Activated T-cell treated with anti-CD3 and anti-CD28 coated beads, Interleukin-2, amount 50 U/mL, for 4 hours (primary cell): ENCODE measurements at regions not wholly inside any gene's neighbourhood (a gene's known extent, or its start where the extent isn't known, plus 50 kb on each side); places are given as distances from the start of the nearest gene placed in this dataset.

Source experiments
- ATAC-seq, 2 donors: fragments of 200-7000 bp; cut with Tn5 transposase; one replicate each; pipeline ENCODE4 v1.10.0; 2021
- DNase-seq: peaks from one replicate; pipeline ENCODE4 v3.0.0-alpha.2; 2020
- H3K27me3 Mint-ChIP-seq: one replicate; pipeline ENCODE4 v1.8.0; 2021; ENCODE audit warnings: low read depth, mixed read lengths
- H3K36me3 Mint-ChIP-seq: one replicate; pipeline ENCODE4 v1.8.0; 2022; ENCODE audit warnings: mixed read lengths; ENCODE audit not compliant: insufficient read depth
- H3K4me1 Mint-ChIP-seq: one replicate; pipeline ENCODE4 v1.8.0; 2021; ENCODE audit warnings: low read depth, mixed read lengths
- H3K4me3 Mint-ChIP-seq: one replicate; pipeline ENCODE4 v1.8.0; 2021; ENCODE audit warnings: mild to moderate bottlenecking, moderate library complexity, mixed read lengths
- H3K9me3 Mint-ChIP-seq: one replicate; pipeline ENCODE4 v1.8.0; 2021; ENCODE audit warnings: mixed read lengths

DNA sequence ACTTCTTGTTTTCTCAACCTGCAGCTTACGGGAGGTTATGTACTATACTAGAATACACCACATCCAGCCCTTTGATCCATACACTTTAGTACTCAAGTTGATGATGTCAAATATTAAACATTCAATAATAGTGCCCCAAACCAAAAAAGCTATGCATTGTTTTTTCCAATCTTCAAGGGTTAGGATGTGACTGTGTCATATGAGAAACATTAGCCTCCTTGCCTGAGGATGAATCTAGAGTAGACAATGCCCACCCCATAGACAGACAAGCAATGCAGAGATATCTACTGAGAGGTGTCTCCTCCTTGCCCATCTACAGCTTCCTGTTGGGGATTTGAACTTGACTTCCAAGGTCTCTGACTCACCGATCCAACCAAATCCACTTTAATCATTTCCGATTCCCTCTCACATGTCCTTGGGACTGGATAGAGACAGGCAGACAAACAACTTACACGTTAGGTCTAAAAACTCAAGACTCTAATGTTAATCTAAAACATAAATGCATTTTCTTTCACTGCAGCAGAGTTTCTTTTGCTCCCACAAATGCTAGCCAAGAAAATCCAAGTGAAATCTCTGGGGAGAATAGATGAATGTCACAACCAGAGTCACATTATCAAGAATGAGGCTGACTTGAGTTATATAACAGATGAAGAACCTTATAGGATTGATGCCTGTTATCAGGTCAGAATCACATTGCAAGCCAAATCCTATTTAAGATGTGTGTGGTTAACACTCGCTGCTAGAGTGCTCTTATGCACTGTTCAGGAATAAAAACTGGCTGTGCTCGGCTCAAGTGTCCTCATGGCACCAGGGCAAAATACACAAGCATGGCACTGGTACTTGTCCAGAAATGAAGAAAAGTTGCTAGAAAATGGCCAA lies 75.5 kb upstream of the TNFAIP3 start:
- DNase-seq (no peak), ATAC-seq (peak; percentile 18 to 36)
- H3K4me3 Mint-ChIP-seq: peak overlapping the region; percentile 48
- no peaks in the 10 kb centered on the region for H3K27me3 Mint-ChIP-seq
- H3K36me3 Mint-ChIP-seq: no peaks in the 10 kb centered on the region
- H3K9me3 Mint-ChIP-seq: no peaks in the 10 kb centered on the region
- peaks cover 54% of the 10 kb centered on the region for H3K4me1 Mint-ChIP-seq

DNA sequence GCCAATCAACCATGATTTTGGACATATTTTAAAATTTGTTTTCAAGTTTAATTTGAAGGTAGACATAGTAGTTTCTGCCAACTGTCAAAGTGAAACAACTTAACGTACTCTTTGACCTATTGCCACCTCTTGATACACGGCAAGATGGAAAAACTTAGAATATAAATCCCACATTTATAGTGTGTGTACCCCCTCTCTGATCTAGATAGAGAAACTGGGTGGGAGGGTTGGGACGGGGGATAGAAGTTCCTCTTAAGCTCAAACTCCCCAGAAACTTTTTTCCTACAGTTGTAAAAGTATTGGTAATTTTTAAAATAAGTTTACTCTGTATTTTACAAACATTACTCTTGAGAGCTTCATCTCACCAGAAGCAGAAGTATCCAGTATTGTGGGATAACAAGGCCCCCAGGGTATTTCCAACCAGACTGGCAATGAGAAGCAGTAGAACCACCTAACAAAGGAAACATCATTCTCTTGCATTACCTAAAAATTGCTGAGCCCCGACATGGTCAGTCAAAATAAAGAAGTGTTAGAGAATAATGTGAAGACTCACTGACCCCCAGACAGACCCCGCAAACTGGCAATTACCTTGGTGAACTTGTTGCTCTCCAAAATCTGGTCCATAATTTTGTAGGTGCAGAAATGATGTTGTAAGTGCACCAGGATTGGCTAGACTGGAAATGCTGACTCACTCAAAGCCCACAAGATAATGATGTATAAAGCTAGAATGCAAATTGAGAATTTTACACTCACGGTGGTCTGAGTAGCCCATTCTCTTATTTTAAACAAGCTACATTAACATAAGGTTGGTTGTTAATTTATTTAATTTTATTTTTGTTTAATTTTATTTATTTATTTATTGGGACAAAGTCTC lies 74.7 kb upstream of the TNFAIP3 start:
- Mint-ChIP-seq H3K27me3 (no peaks in the 10 kb centered on the region), H3K36me3 (no peaks in the 10 kb centered on the region), H3K4me3 (peak overlapping the region; percentile 48), H3K9me3 (no peaks in the 10 kb centered on the region), H3K4me1 (peaks cover 54% of the 10 kb centered on the region)
- ATAC-seq: peak in 1 of 2 donors; percentile 65
- no peak for DNase-seq

DNA sequence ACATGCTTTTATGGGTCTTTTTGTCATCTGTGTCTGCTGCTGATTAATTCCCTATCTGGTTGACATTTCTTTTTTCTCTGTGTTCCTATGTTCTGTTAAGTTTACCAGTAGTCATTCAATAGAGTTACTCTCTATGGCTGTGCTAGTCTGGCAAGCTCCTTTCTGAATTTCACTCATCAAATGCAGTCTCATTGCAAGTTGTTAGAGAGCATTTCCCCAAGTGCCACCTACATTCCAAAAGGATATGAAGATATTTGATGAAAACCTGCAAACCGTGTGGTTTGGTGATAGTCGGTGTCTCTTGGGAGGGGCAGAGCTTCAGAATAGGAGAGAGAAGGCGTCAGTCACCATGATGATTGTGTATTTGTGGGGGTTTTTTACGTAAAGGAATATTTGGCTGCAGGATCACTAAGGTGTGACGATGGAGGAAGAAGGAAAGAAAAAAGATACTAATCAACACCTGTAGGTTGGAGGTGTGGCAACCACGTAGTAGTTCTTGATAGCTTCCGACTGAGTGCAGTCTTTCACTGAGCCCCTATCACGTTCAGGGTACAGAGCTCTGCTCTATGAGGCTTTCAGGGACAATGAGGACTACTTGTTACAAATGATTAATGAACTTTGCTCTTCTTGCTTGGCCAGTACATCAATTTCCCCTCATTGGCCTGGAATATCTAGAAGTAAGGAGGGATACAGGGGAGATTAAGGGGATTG lies 73.1 kb upstream of the TNFAIP3 start:
- Mint-ChIP-seq H3K4me3 (no peak overlapping the region), H3K27me3 (no peaks in the 10 kb centered on the region), H3K9me3 (no peaks in the 10 kb centered on the region), H3K4me1 (peaks cover 69% of the 10 kb centered on the region), H3K36me3 (no peaks in the 10 kb centered on the region)
- DNase-seq (no peak), ATAC-seq (no peak)

DNA sequence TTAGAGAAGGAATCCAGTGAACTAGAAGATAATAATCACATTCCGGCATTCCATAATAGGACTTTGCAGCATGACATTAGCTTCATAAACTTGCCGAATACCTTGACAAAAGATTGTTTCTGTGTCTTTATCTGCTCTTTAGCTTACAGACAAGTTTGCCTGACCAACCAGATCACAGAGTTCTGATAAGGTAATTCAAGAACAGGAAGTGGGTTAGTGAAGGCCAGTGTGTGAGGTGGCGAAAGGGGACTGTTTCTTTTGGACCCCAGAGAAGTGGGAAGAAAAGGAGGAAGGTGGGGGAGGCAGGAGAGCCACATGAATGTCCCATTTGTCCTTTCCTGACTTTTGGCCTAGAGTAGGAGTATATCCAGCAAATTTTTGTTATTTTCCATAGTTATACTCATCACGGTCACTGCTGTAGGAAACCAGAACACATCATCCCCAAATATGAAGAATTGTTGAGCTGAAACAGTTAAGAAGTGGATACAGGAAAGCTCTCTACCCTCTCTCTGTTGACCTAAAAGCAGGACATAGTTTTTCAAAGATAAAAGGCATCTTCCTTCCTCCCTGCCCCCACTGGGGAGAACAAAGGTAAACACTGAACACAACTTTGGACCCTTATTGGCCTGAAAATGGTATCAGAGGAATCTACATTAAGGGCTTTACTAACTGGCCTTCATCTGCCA lies 72.4 kb upstream of the TNFAIP3 start:
- no peaks in the 10 kb centered on the region for H3K36me3 Mint-ChIP-seq
- peaks cover 75% of the 10 kb centered on the region for H3K4me1 Mint-ChIP-seq
- H3K4me3 Mint-ChIP-seq: no peak overlapping the region
- H3K27me3 Mint-ChIP-seq: no peaks in the 10 kb centered on the region
- no peaks in the 10 kb centered on the region for H3K9me3 Mint-ChIP-seq
- ATAC-seq (no peak), DNase-seq (no peak)

DNA sequence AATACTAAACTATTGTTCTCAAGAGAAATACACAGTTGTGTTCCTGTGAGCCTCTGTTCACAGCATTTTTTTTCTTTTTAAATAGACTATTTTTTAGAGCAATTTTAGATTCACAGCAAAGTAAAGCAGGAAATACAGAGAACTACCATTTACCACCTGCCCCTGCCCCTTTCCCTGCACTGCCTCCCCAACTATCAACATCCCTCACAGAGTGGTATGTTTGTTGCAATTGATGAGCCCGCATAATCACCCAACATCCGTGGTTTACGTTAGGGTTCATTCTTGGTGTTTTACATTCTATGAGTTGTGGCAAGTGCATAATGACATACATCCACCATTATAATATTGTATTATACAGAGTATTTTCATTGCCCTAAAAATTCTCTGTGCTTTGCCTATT lies 71.6 kb upstream of the TNFAIP3 start:
- no peaks in the 10 kb centered on the region for H3K27me3 Mint-ChIP-seq
- peaks cover 75% of the 10 kb centered on the region for H3K4me1 Mint-ChIP-seq
- DNase-seq (no peak), ATAC-seq (no peak)
- no peaks in the 10 kb centered on the region for H3K36me3 Mint-ChIP-seq
- no peaks in the 10 kb centered on the region for H3K9me3 Mint-ChIP-seq
- no peak overlapping the region for H3K4me3 Mint-ChIP-seq

DNA sequence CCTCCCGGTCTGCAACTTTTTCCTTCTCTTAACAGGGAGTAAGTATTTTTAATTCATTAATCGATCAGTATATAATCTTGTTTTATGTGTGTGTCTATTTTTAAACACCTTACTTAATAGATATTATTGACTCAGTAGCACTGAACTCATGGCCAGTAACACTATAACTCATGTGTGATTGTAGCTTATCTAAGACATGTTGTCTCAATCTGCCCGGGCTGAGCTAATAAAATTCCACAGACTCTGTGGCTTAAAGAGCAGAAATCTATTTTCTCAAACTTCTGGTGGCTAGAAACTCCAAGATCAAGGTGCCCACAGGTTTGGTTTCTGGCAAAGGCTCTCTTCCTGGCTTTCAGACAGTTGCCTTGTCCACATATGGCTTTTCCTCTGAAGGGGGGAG lies 68.8 kb upstream of the TNFAIP3 start:
- Mint-ChIP-seq H3K4me1 (peaks cover 64% of the 10 kb centered on the region), H3K27me3 (no peaks in the 10 kb centered on the region), H3K9me3 (no peaks in the 10 kb centered on the region), H3K36me3 (no peaks in the 10 kb centered on the region), H3K4me3 (no peak overlapping the region)
- no peak for ATAC-seq
- DNase-seq: no peak

DNA sequence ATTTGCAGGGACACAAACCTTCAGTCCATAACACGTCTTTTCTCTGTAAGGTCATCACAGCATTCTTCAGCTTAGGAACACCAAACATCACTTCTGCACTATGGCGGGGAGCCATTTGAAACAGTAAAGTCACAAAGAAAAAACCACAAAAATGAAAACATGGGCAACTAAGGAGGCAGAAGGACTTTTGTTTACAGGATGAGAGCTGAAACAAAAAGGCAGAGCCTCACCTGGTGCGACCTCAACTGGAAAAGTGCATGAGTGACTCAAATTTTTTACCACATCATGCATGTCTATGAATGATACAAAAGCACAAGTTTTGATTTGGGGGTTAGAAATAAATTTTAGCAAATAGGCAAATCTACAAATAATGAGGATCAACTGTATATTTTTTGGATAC lies 68.2 kb upstream of the TNFAIP3 start:
- Mint-ChIP-seq H3K9me3 (peaks cover 6% of the 10 kb centered on the region), H3K27me3 (no peaks in the 10 kb centered on the region), H3K4me3 (no peak overlapping the region), H3K4me1 (peaks cover 64% of the 10 kb centered on the region), H3K36me3 (no peaks in the 10 kb centered on the region)
- peak; percentile 47 to 52 for ATAC-seq
- DNase-seq: peak; percentile 26

DNA sequence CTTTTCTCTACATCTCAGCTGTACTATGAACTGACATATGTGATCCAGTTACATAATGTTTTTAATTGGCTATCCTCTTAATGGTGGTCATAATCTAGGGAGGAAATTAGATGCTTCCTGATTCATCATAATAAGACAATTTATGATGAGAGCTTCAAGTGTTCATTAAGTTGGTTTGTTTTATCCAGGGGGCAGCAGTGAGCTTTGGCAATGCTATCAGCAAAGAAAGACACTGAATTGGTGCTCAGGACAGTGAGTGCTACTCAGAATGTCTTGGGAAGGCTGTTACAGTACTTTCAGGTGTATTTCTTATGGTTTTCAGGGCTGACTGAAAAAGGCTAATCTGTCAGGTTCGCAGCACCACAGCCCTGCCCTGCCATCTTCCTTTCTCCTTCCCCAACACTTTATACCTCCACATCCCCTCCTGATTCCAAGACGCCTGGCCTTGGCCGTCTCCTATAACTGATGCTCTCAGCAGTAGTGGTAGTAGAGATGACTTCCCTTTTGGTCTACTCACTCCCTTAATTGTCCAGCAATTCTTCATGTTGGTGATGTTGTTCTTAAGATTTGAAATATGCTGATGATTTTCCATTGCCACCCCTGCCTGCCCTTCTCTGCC lies 67.0 kb upstream of the TNFAIP3 start:
- ATAC-seq (peak; percentile 75 to 78), DNase-seq (peak; percentile 63)
- Mint-ChIP-seq H3K36me3 (no peaks in the 10 kb centered on the region), H3K4me1 (peaks cover 63% of the 10 kb centered on the region), H3K4me3 (no peak overlapping the region), H3K9me3 (peaks cover 7% of the 10 kb centered on the region), H3K27me3 (no peaks in the 10 kb centered on the region)

DNA sequence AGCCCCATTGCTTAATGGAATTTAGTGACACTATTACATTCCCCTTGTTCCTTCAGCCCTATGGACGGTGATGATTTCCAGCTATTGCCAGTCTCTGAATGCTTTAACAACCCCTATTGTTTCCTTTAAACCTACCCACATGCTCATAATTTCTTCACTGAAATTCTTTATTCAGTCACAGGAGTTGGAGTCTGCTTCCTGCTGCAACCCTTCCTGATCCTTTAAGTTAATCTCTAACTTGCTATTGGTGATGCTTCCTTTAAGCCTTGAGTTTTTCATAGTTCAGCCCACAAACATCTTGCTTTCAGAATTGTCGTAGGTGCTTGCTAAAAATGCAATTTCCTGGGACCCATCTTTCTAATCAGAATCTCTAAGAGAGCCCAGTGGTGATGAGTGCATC lies 66.3 kb upstream of the TNFAIP3 start:
- Mint-ChIP-seq H3K4me1 (peaks cover 59% of the 10 kb centered on the region), H3K36me3 (no peaks in the 10 kb centered on the region), H3K9me3 (peaks cover 7% of the 10 kb centered on the region), H3K4me3 (no peak overlapping the region), H3K27me3 (no peaks in the 10 kb centered on the region)
- DNase-seq: no peak
- ATAC-seq: no peak

DNA sequence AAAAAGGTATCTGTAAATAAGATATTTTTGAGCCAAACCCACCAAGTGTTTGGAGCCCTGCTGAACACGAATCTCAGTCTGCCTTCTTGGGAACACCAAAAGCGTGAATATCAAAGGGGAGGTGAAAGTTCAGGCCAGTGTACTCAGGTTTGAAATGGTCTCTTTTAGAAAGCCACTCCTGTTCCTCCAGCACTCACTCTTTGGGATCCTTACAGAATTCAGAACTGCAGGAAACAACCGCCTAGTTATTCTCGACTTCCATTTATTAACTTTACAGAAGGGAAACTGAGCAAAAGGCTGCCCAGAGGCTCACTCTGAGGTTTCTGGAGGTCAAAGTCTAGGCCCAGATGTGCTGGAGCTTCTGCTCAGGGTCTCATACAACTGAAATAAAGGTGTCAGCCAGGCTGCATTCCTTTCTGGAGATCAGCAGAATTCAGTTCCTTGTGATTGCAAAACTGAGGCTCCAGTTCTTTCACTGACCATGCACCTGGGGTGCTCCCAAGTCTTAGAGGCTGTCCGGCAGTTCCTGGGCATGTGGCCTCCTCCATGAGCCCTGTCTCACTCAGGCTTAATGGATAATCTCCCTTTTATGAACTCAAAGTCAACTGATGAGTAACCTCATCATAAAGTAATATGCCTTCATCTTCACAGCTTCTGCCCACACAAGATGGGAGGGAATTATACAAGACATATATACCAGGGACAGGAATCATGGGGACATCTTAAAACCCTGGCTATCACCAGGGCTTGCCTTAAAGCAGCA lies 65.5 kb upstream of the TNFAIP3 start:
- Mint-ChIP-seq H3K27me3 (no peaks in the 10 kb centered on the region), H3K9me3 (peaks cover 7% of the 10 kb centered on the region), H3K36me3 (no peaks in the 10 kb centered on the region), H3K4me3 (no peak overlapping the region), H3K4me1 (peaks cover 56% of the 10 kb centered on the region)
- DNase-seq (no peak), ATAC-seq (no peak)

DNA sequence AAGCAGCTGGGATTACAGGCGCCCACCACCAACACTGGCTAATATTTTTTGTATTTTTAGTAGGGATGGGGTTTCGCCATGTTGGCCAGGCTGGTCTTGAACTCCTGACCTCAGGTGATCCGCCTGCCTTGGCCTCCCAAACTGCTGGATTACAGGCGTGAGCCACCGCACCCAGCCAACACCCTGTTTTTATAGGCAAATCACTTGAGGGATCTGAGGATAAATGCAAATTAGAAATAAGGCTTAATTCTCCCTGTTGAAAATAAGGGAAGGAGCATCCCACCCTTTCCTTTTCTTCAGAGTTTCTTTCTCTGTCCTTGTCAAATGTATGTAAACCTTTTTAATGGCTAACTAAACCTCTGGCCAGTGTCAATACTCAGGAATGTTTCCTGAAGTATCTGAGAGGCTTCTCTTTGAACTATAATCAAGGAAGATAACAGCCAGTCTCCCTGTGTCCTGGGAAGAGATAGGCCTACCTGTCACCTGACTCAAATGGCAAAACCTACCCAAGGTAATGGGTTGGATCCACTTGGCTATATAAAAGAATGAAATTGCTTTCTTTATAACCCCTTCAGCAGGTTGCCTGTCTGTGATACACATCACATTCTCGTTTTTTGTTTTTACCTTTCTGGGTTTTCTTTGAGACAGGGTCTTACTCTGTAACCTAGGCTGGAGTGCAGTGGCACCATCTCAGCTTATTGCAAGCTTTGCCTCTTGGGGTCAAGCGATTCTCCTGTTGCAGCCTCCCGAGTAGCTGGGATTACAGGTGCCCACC lies 64.5 kb upstream of the TNFAIP3 start:
- Mint-ChIP-seq H3K4me1 (peaks cover 61% of the 10 kb centered on the region), H3K9me3 (peaks cover 13% of the 10 kb centered on the region), H3K36me3 (no peaks in the 10 kb centered on the region), H3K27me3 (no peaks in the 10 kb centered on the region), H3K4me3 (no peak overlapping the region)
- DNase-seq (no peak), ATAC-seq (no peak)

DNA sequence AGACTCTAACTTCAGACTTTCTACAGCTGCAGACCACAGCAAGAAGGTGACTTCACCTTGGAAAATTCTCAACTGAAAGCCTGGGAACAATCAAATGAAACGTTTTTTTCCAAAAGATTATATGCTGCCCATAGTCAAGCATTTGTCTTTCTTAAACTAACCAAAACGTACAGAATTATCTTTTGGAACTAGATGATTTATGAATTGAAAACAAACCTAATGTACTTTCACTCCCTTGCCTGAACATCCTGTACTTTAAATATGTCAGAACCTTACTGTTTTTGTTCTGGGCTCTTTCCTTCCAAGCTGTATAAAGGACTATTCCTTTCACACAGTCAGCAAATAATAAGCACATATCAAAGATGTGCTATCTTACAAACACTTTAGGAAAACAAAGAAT lies 62.4 kb upstream of the TNFAIP3 start:
- no peak for ATAC-seq

More for the DNA sequence above, 62.4 kb upstream of the TNFAIP3 start:
- Mint-ChIP-seq H3K27me3 (no peaks in the 10 kb centered on the region), H3K36me3 (no peaks in the 10 kb centered on the region), H3K4me1 (peaks cover 56% of the 10 kb centered on the region), H3K4me3 (no peak overlapping the region), H3K9me3 (peaks cover 13% of the 10 kb centered on the region)
- DNase-seq: no peak
